ENCODE measurements at regions not wholly inside any gene's neighbourhood (a gene's known extent, or its start where the extent isn't known, plus 50 kb on each side); places are given as distances from the start of the nearest gene placed in this dataset.

DNA sequence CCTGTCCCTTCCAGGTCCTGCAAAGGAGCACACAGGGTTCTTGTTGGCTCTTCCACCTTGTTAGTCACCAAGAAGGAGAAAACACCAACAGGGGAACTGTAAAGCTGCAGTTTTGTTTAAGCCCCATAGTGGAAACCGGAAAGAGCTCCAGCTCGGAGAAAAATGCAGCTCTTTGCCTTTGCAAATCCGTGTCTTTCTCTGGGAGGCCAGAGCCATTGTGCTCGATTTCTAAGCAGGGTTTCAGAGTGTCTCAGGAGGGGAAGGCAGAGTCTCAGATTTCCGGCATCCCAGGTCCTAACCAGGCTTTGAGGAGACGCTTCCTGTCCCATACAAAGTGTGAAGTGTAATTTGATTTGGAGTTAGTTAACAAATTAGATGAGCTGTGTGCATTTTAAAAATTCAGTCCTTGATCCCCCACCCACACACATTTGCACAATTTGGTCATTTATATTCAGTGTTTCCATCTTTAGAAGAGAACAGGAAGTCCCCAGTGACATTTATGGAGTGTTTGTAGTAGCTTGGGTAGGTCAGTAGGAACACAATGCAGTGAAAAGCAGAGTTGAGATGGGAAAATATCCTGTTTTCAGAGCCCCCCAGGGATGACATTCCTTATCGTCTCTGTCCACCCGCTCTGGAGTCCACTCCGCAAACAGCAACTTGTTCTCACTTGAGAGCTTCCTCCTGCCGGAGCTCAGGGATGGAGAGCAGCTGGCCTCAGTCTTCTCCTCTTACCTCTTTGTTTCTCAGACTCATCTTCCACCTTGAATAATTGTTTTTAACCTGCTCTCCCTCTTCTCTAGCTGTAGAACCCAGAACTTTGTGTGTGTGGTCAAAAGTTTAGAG lies 331.9 kb downstream of the SEC14L1 start:
- TF ChIP-seq GABPA (IDR thresholded peaks at IDR 0.05 in 1 of 2, conservative IDR thresholded peaks at IDR 0.05 in 1 of 2) (no peak), SP1 (IDR thresholded peaks at IDR 0.05) (no peak), CTCF (IDR thresholded peaks at IDR 0.05; ENCODE audit: low read depth, low read length, missing input control) (no peak), REST (IDR thresholded peaks at IDR 0.05) (no peak)
- TF ChIP-seq, protein P1, sequence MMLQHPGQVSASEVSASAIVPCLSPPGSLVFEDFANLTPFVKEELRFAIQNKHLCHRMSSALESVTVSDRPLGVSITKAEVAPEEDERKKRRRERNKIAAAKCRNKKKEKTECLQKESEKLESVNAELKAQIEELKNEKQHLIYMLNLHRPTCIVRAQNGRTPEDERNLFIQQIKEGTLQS (IDR thresholded peaks at IDR 0.05): no peak

Measured in liver (tissue), 3 donors.